Brain microvascular endothelial cell (primary cell): ENCODE measurements at regions not wholly inside any gene's neighbourhood (a gene's known extent, or its start where the extent isn't known, plus 50 kb on each side); places are given as distances from the start of the nearest gene placed in this dataset.

Experiments used
- DNase-seq: peaks from one replicate; pipeline ENCODE4 v3.0.0-alpha.2; 2020
- H3K27ac ChIP-seq: fragments of 250-450 bp; sonication (Bioruptor Pico); 2 replicates; pipeline ENCODE4 v1.5.1; 2020; ENCODE audit warnings: mild to moderate bottlenecking, moderate library complexity
- H3K27me3 ChIP-seq: fragments of 250-450 bp; sonication (Bioruptor Pico); replicated peaks from 2 replicates; pipeline ENCODE4 v1.5.1; 2020; ENCODE audit warnings: mild to moderate bottlenecking
- H3K36me3 ChIP-seq: fragments of 250-450 bp; sonication (Bioruptor Pico); replicated peaks from 2 replicates; pipeline ENCODE4 v1.5.1; 2020; ENCODE audit warnings: mild to moderate bottlenecking
- H3K4me3 ChIP-seq: 2 replicates; pipeline ENCODE4 v1.5.1; 2011; ENCODE audit warnings: low read depth, mild to moderate bottlenecking, control low read depth, low read length, moderate library complexity
- CTCF ChIP-seq: IDR thresholded peaks from 2 replicates; pipeline ENCODE4 v1.5.1; 2011; ENCODE audit warnings: low read depth, mild to moderate bottlenecking, moderate library complexity, low read length, control low read depth, inconsistent platforms; ENCODE audit errors: missing control alignments
- in situ Hi-C: cut with HindIII; loops from 2 replicates; pipeline ENCODE4 v1.10.0; 2017; ENCODE audit warnings: low sequenced_read_pairs, low pct_ligation_motif_present

GRCh38 chr4:38462367-38463055 is 201.5 kb upstream of the KLF3 start:
- no peak for TF ChIP-seq CTCF
- Histone ChIP-seq H3K27ac (no peak overlapping the region), H3K36me3 (no peaks in the 10 kb centered on the region), H3K27me3 (no peaks in the 10 kb centered on the region), H3K4me3 (no peak overlapping the region)
- in situ Hi-C loops = no loop called here
- no peak for DNase-seq

GRCh38 chr4:38463268-38463958 is 200.6 kb upstream of the KLF3 start:
- H3K4me3 ChIP-seq = no peak overlapping the region
- no peak overlapping the region for H3K27ac ChIP-seq
- H3K27me3 ChIP-seq = no peaks in the 10 kb centered on the region
- DNase-seq = no peak
- in situ Hi-C loops = no loop called here
- H3K36me3 ChIP-seq = no peaks in the 10 kb centered on the region
- TF ChIP-seq CTCF = no peak

- no peaks in the 10 kb centered on the region for H3K27me3 ChIP-seq
- no peak for DNase-seq
- H3K27ac ChIP-seq = no peak overlapping the region
- no peak overlapping the region for H3K4me3 ChIP-seq
- in situ Hi-C loops = no loop called here
- H3K36me3 ChIP-seq = no peaks in the 10 kb centered on the region
- no peak for TF ChIP-seq CTCF
Measured at GRCh38 chr4:38464328-38464727, 199.7 kb upstream of the KLF3 start.

- no peak for TF ChIP-seq CTCF
- Histone ChIP-seq H3K36me3 (no peaks in the 10 kb centered on the region), H3K4me3 (no peak overlapping the region), H3K27me3 (no peaks in the 10 kb centered on the region), H3K27ac (no peak overlapping the region)
- DNase-seq = no peak
- in situ Hi-C loops = no loop called here
Measured at GRCh38 chr4:38466401-38466800, 197.6 kb upstream of the KLF3 start.

- Histone ChIP-seq H3K4me3 (no peak overlapping the region), H3K27me3 (no peaks in the 10 kb centered on the region), H3K27ac (no peak overlapping the region), H3K36me3 (no peaks in the 10 kb centered on the region)
- no peak for TF ChIP-seq CTCF
- in situ Hi-C loops = no loop called here
- no peak for DNase-seq
Measured at GRCh38 chr4:38467296-38467695, 196.7 kb upstream of the KLF3 start.
